ENCODE measurements at regions not wholly inside any gene's neighbourhood (a gene's known extent, or its start where the extent isn't known, plus 50 kb on each side); places are given as distances from the start of the nearest gene placed in this dataset.

GRCh38 chr2:34349527-34349926, 750.4 kb upstream of the FAM98A start:
- no peak for TF ChIP-seq CTCF (IDR thresholded peaks at IDR 0.05)
- no peak for TF ChIP-seq POLR2A (IDR thresholded peaks at IDR 0.05)
